Natural killer cell (primary cell): ENCODE measurements at regions not wholly inside any gene's neighbourhood (a gene's known extent, or its start where the extent isn't known, plus 50 kb on each side); places are given as distances from the start of the nearest gene placed in this dataset.

ENCODE experiments used
- ATAC-seq, 3 donors: fragments of 150-1000 bp in 2 of 3; fragments of 200-7000 bp in 1 of 3; cut with Tn5 transposase; 1 replicate in 1 of 3; 2 replicates in 2 of 3; pipeline ENCODE4 v1.10.0; 2021; ENCODE audit warnings: mild to moderate bottlenecking in 2 of 3, moderate library complexity in 2 of 3
- DNase-seq, 2 donors: peaks; one replicate each; pipeline versions ENCODE4 v3.0.0 to v3.0.0-alpha.2; 2013 to 2021; ENCODE audit warnings: mixed read lengths in 1 of 2
- H3K27ac ChIP-seq: one replicate; pipeline ENCODE4 v1.5.1; 2013; ENCODE audit warnings: mild to moderate bottlenecking, low read length
- H3K27me3 ChIP-seq: one replicate; pipeline ENCODE4 v1.6.1; 2013; ENCODE audit warnings: low read length; ENCODE audit not compliant: control insufficient read depth, insufficient read depth
- H3K36me3 ChIP-seq: one replicate; pipeline ENCODE4 v1.6.1; 2013; ENCODE audit warnings: low read length; ENCODE audit not compliant: control insufficient read depth, insufficient read depth
- H3K4me1 ChIP-seq: one replicate; pipeline ENCODE4 v1.6.1; 2013; ENCODE audit warnings: low read length; ENCODE audit not compliant: control insufficient read depth, insufficient read depth
- H3K4me3 ChIP-seq: one replicate; pipeline ENCODE4 v1.5.1; 2013; ENCODE audit warnings: low read length
- H3K9me3 ChIP-seq: one replicate; pipeline ENCODE4 v1.6.1; 2013; ENCODE audit warnings: low read length; ENCODE audit not compliant: control insufficient read depth, insufficient read depth
- H3K27ac Mint-ChIP-seq, 2 donors: one replicate each; pipeline ENCODE4 v1.8.0; 2022; ENCODE audit warnings: mild to moderate bottlenecking in 2 of 2, mixed read lengths in 2 of 2, moderate library complexity in 1 of 2
- H3K27me3 Mint-ChIP-seq, 2 donors: one replicate each; pipeline ENCODE4 v1.8.0; 2022; ENCODE audit warnings: low read depth in 2 of 2, mixed read lengths in 2 of 2
- H3K36me3 Mint-ChIP-seq: one replicate; pipeline ENCODE4 v1.8.0; 2022; ENCODE audit warnings: mixed read lengths
- H3K4me1 Mint-ChIP-seq, 2 donors: one replicate each; pipeline ENCODE4 v1.8.0; 2022; ENCODE audit warnings: mixed read lengths in 2 of 2
- H3K4me3 Mint-ChIP-seq: one replicate; pipeline ENCODE4 v1.8.0; 2022; ENCODE audit warnings: mild to moderate bottlenecking, moderate library complexity, mixed read lengths
- H3K9me3 Mint-ChIP-seq, 2 donors: one replicate each; pipeline ENCODE4 v1.8.0; 2022; ENCODE audit warnings: mixed read lengths in 2 of 2
- WGBS: methylation state at CpG from one replicate; pipeline ENCODE4 v1.1.7; 2013; ENCODE audit warnings: missing lambda C conversion rate; ENCODE audit not compliant: insufficient coverage; 5-methylcytosine and 5-hydroxymethylcytosine counted together
- intact Hi-C: fragments of 100-400 bp; cut with micrococcal nuclease; formaldehyde crosslinking; loops from one replicate; pipeline ENCODE4 v1.14.2; 2022
- TF ChIP-seq, protein P1 (sequence below): fragments of 200-600 bp; IDR thresholded peaks from one replicate; pipeline ENCODE4 v1.8.0; 2022; ENCODE audit warnings: antibody characterized with exemption

DNA sequence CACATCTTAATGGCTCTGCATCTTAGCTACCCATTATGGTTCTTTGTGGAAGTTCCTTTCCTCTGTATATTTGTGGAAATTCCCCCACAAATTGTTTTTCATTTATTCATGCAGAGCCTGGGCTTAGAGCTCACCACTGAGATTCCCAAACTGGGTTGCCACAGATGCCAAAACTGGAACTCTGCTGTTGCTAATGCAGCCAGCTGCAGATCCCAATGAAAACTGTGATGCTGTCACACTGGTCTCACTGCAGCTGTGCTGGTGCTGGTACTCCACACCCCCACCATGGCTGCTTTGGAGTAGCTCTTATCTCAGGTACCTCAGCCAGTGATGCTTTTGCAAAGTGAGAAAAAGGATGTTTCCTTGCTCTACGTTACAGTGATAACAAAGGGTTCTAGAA lies 87.7 kb downstream of the DCK start:
- TF ChIP-seq, protein P1, sequence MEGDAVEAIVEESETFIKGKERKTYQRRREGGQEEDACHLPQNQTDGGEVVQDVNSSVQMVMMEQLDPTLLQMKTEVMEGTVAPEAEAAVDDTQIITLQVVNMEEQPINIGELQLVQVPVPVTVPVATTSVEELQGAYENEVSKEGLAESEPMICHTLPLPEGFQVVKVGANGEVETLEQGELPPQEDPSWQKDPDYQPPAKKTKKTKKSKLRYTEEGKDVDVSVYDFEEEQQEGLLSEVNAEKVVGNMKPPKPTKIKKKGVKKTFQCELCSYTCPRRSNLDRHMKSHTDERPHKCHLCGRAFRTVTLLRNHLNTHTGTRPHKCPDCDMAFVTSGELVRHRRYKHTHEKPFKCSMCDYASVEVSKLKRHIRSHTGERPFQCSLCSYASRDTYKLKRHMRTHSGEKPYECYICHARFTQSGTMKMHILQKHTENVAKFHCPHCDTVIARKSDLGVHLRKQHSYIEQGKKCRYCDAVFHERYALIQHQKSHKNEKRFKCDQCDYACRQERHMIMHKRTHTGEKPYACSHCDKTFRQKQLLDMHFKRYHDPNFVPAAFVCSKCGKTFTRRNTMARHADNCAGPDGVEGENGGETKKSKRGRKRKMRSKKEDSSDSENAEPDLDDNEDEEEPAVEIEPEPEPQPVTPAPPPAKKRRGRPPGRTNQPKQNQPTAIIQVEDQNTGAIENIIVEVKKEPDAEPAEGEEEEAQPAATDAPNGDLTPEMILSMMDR, result no peak
- no peak overlapping the region for H3K4me3 Mint-ChIP-seq

DNA sequence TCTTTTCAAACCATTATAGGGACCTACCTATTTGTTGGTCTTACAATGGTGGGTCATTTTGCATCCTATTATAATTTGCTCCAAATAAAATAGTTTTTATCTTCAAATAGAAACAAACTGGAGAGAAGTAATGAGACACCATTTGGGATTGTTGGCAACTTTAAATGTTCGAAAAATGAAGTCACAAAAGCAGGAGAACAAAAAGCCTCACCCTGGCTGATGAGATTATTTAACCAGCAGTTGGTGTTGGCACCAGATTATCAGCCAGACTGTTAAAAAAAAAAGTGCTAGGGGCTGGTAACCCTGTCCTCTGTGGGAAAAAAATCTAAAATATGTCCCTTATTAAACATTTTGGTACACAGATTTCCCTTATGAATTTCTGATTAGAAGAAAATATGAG lies 100.3 kb downstream of the DCK start:
- Mint-ChIP-seq H3K27ac (no peak overlapping the region), H3K27me3 (no peaks in the 10 kb centered on the region), H3K36me3 (peaks cover 7% of the 10 kb centered on the region), H3K9me3 (peaks cover 0 to 2% of the 10 kb centered on the region in 2 donors), H3K4me3 (no peak overlapping the region), H3K4me1 (peaks cover 17% of the 10 kb centered on the region in 2 donors)
- Histone ChIP-seq H3K27me3 (no peaks in the 10 kb centered on the region), H3K4me1 (peaks cover 9% of the 10 kb centered on the region), H3K9me3 (no peaks in the 10 kb centered on the region), H3K36me3 (no peaks in the 10 kb centered on the region), H3K4me3 (no peak overlapping the region), H3K27ac (no peak overlapping the region)
- no peak for DNase-seq
- ATAC-seq, result no peak
- TF ChIP-seq, protein P1, result no peak
- WGBS, result 80% methylated on average over 1 of the region's 1 CpG
- intact Hi-C loops, result loop anchor here (2.0 kb wide), 1 partner anchor 15 kb away; no protein-coding TSS in a partner anchor

More for the DNA sequence above, 87.7 kb downstream of the DCK start:
- Mint-ChIP-seq H3K36me3 (no peaks in the 10 kb centered on the region), H3K27me3 (no peaks in the 10 kb centered on the region), H3K9me3 (no peaks in the 10 kb centered on the region), H3K4me1 (peaks cover 0 to 6% of the 10 kb centered on the region in 2 donors), H3K27ac (no peak overlapping the region)
- H3K27me3 ChIP-seq, result no peaks in the 10 kb centered on the region
- no peak overlapping the region for H3K27ac ChIP-seq
- no peak overlapping the region for H3K4me3 ChIP-seq
- no peak for ATAC-seq
- DNase-seq, result no peak
- WGBS, result 63% methylated on average over 1 of the region's 1 CpG
- intact Hi-C loops, result no loop called here
- no peaks in the 10 kb centered on the region for H3K36me3 ChIP-seq
- H3K4me1 ChIP-seq, result no peaks in the 10 kb centered on the region
- H3K9me3 ChIP-seq, result no peaks in the 10 kb centered on the region

DNA sequence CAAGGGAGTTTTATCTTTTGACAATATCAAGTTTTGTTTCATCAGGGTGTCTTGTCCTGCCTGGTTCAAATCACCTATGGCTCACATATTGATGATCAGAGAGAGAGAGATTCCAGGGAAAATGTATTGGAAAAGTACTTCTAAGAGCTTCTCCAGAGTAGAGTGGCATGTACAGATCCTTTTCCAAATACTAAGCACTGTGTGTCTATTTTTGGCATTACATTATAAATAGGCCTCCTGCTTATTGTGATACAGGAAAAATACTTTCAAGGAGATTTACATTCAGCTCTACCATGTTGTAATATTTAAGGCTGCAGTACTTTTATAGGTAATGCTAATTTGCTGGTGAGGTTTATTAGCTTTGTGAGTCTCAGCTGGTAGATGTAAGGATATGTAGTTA lies 100.8 kb downstream of the DCK start:
- intact Hi-C loops, result loop anchor here (2.0 kb wide), 1 partner anchor 15 kb away; no protein-coding TSS in a partner anchor
- ATAC-seq (no peak), DNase-seq (no peak)
- Mint-ChIP-seq H3K9me3 (peaks cover 0 to 2% of the 10 kb centered on the region in 2 donors), H3K4me1 (peaks cover 17 to 19% of the 10 kb centered on the region in 2 donors), H3K27ac (peak overlapping the region in 1 of 2 donors; percentile 67), H3K4me3 (no peak overlapping the region), H3K36me3 (peaks cover 10% of the 10 kb centered on the region), H3K27me3 (no peaks in the 10 kb centered on the region)
- no peak overlapping the region for H3K27ac ChIP-seq
- no peak overlapping the region for H3K4me3 ChIP-seq
- no peaks in the 10 kb centered on the region for H3K36me3 ChIP-seq
- peaks cover 9% of the 10 kb centered on the region for H3K4me1 ChIP-seq
- TF ChIP-seq, protein P1, result no peak
- H3K27me3 ChIP-seq, result no peaks in the 10 kb centered on the region
- H3K9me3 ChIP-seq, result no peaks in the 10 kb centered on the region

DNA sequence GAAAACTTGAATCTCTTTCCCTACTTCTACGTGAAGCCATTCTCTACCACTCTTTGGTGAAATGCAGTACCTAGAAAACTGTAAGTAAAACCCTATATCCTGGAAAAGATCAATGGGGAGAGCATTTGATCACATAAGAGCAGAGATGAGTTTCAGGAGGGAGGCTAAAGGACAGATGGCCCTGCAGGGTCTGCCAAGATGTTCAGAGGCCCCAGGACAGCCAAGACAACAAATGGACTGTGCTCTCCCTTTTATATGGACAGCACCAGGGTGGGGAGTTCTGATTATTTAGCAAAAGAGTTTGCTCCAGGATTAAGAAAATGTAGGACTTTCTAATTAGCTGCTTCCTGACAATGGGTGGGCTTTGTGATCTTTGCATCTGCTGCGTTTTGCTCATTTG lies 101.7 kb downstream of the DCK start:
- ATAC-seq (no peak), DNase-seq (no peak)
- H3K27ac Mint-ChIP-seq, result peak overlapping the region; percentile 67 to 72
- H3K9me3 Mint-ChIP-seq, result peaks cover 0 to 2% of the 10 kb centered on the region in 2 donors
- intact Hi-C loops, result loop anchor here (2.0 kb wide), 1 partner anchor 16 kb away; no protein-coding TSS in a partner anchor
- Histone ChIP-seq H3K4me3 (no peak overlapping the region), H3K4me1 (peaks cover 9% of the 10 kb centered on the region), H3K9me3 (no peaks in the 10 kb centered on the region), H3K27me3 (no peaks in the 10 kb centered on the region), H3K36me3 (no peaks in the 10 kb centered on the region), H3K27ac (no peak overlapping the region)
- H3K4me1 Mint-ChIP-seq, result peaks cover 17 to 24% of the 10 kb centered on the region in 2 donors
- TF ChIP-seq, protein P1, result no peak
- no peaks in the 10 kb centered on the region for H3K27me3 Mint-ChIP-seq
- peaks cover 14% of the 10 kb centered on the region for H3K36me3 Mint-ChIP-seq
- peak overlapping the region; percentile 14 for H3K4me3 Mint-ChIP-seq
- WGBS, result no CpG with 5 or more reads among the region's 2 CpGs
